Motor neuron (in vitro differentiated cells): ENCODE measurements at regions not wholly inside any gene's neighbourhood (a gene's known extent, or its start where the extent isn't known, plus 50 kb on each side); places are given as distances from the start of the nearest gene placed in this dataset.
A peak's percentile ranks its signal among the peaks of the same experiment; 100 is the strongest.

Experiments used
- ATAC-seq, 8 experiments: fragments of 200-7000 bp; cut with Tn5 transposase; replicated peaks in 6 of 8; 2 replicates each; pipeline ENCODE4 v1.8.0; 2021; ENCODE audit warnings: mild to moderate bottlenecking in 8 of 8, moderate library complexity in 8 of 8
- H3K27ac ChIP-seq, 2 donors: fragments of 250-450 bp; sonication (Bioruptor Pico); 2 replicates each; pipeline ENCODE4 v1.9.0; 2021; ENCODE audit warnings: antibody characterized with exemption in 2 of 2, mild to moderate bottlenecking in 2 of 2, moderate library complexity in 1 of 2
- H3K4me1 ChIP-seq, 2 donors: fragments of 250-450 bp; sonication (Bioruptor Pico); replicated peaks in 1 of 2; 2 replicates each; pipeline ENCODE4 v1.6.1; 2021; ENCODE audit warnings: antibody characterized with exemption in 2 of 2, mild to moderate bottlenecking in 2 of 2, moderate library complexity in 1 of 2
- H3K4me3 ChIP-seq, 5 donors: fragments of 250-450 bp; sonication (Bioruptor Pico); 2 replicates each; pipeline ENCODE4 v1.9.0; 2021; ENCODE audit warnings: antibody characterized with exemption in 5 of 5, mild to moderate bottlenecking in 5 of 5, moderate library complexity in 4 of 5
- WGBS, 10 experiments: fragments of 450-650 bp; shearing (Covaris generic); methylation state at CpG; one replicate each; pipeline ENCODE4 v1.0.0; 2022; 5-methylcytosine and 5-hydroxymethylcytosine counted together
- in situ Hi-C, 9 experiments: fragments of 400-800 bp; cut with MboI; loops; one replicate each; pipeline ENCODE4 v1.15.0; 2021; ENCODE audit warnings: low sequenced_read_pairs in 9 of 9, low pct_unique_long_range_greater_than_20kb in 2 of 9; ENCODE audit not compliant: unreplicated experiment in 9 of 9

GRCh38 chr1:168447871-168448270, 95.9 kb downstream of the XCL2 start:
- no peak overlapping the region for H3K27ac ChIP-seq
- in situ Hi-C loops: loop anchor here in 5 of 9 experiments (10.0 to 25.0 kb wide), 3 partner anchors 114 to 664 kb away; partner anchors contain the start of genes ATP1B1 (in 1 of the 5) and XCL1 (in 1 of the 5)
- H3K4me1 ChIP-seq: no peaks in the 10 kb centered on the region
- no peak overlapping the region for H3K4me3 ChIP-seq
- 0 to 50% (median 21%) methylated on average over 1 of the region's 1 CpG; no CpG with 5 or more reads in 6 of the 10 experiments for WGBS, 10 experiments
- no peak for ATAC-seq

GRCh38 chr1:168446081-168446480, 97.7 kb downstream of the XCL2 start:
- H3K4me3 ChIP-seq: no peak overlapping the region
- no peak for ATAC-seq
- in situ Hi-C loops: loop anchor here in 5 of 9 experiments (10.0 to 25.0 kb wide), 3 partner anchors 116 to 666 kb away; partner anchors contain the start of genes ATP1B1 (in 1 of the 5) and XCL1 (in 1 of the 5)
- no peaks in the 10 kb centered on the region for H3K4me1 ChIP-seq
- H3K27ac ChIP-seq: no peak overlapping the region
- 42 to 88% (median 71%) methylated on average over 3 to 5 of the region's 5 CpGs for WGBS, 10 experiments

- no peak for ATAC-seq
- 52 to 100% (median 78%) methylated on average over 1 to 5 of the region's 5 CpGs; no CpG with 5 or more reads in 2 of the 10 experiments for WGBS, 10 experiments
- no peak overlapping the region for H3K4me3 ChIP-seq
- H3K4me1 ChIP-seq: peaks cover 0 to 7% of the 10 kb centered on the region in 2 donors
- in situ Hi-C loops: loop anchor here in 5 of 9 experiments (10.0 to 25.0 kb wide), 3 partner anchors 118 to 668 kb away; partner anchors contain the start of genes ATP1B1 (in 1 of the 5) and XCL1 (in 1 of the 5)
- H3K27ac ChIP-seq: no peak overlapping the region
Measured at GRCh38 chr1:168443899-168444298, 99.9 kb downstream of the XCL2 start.

- Histone ChIP-seq H3K4me3 (no peak overlapping the region), H3K27ac (no peak overlapping the region), H3K4me1 (peaks cover 0 to 7% of the 10 kb centered on the region in 2 donors)
- WGBS, 10 experiments: 51 to 100% (median 78%) methylated on average over 1 to 3 of the region's 3 CpGs; no CpG with 5 or more reads in 1 of the 10 experiments
- no peak for ATAC-seq
- in situ Hi-C loops: loop anchor here in 5 of 9 experiments (10.0 to 25.0 kb wide), 3 partner anchors 119 to 669 kb away; partner anchors contain the start of genes ATP1B1 (in 1 of the 5) and XCL1 (in 1 of the 5)
Measured at GRCh38 chr1:168443356-168443755, 100.4 kb downstream of the XCL2 start.

GRCh38 chr1:168442931-168443330, 100.9 kb downstream of the XCL2 start:
- in situ Hi-C loops: loop anchor here in 5 of 9 experiments (10.0 to 25.0 kb wide), 3 partner anchors 119 to 669 kb away; partner anchors contain the start of genes ATP1B1 (in 1 of the 5) and XCL1 (in 1 of the 5)
- Histone ChIP-seq H3K4me1 (peaks cover 0 to 7% of the 10 kb centered on the region in 2 donors), H3K4me3 (no peak overlapping the region), H3K27ac (no peak overlapping the region)
- 57 to 92% (median 82%) methylated on average over 1 to 2 of the region's 2 CpGs; no CpG with 5 or more reads in 2 of the 10 experiments for WGBS, 10 experiments
- ATAC-seq: no peak

- no peak overlapping the region for H3K27ac ChIP-seq
- H3K4me1 ChIP-seq: peaks cover 0 to 7% of the 10 kb centered on the region in 2 donors
- 39 to 100% (median 64%) methylated on average over 1 to 3 of the region's 3 CpGs; no CpG with 5 or more reads in 3 of the 10 experiments for WGBS, 10 experiments
- peak in 5 of 8 experiments; percentile 27 to 49 (median 44) for ATAC-seq
- in situ Hi-C loops: loop anchor here in 5 of 9 experiments (10.0 to 25.0 kb wide), 3 partner anchors 121 to 671 kb away; partner anchors contain the start of genes ATP1B1 (in 1 of the 5) and XCL1 (in 1 of the 5)
- no peak overlapping the region for H3K4me3 ChIP-seq
Measured at GRCh38 chr1:168441745-168442144, 102.1 kb downstream of the XCL2 start.

GRCh38 chr1:168439456-168440375, 104.1 kb downstream of the XCL2 start:
- peaks cover 0 to 7% of the 10 kb centered on the region in 2 donors for H3K4me1 ChIP-seq
- peak overlapping the region in 1 of 5 donors; percentile 2 for H3K4me3 ChIP-seq
- in situ Hi-C loops: loop anchor here in 5 of 9 experiments (10.0 to 25.0 kb wide), 3 partner anchors 123 to 673 kb away; partner anchors contain the start of genes ATP1B1 (in 1 of the 5) and XCL1 (in 1 of the 5)
- 17 to 52% (median 35%) methylated on average over 2 to 20 of the region's 20 CpGs for WGBS, 10 experiments
- ATAC-seq: peak; percentile 95 to 100 (median 96)
- H3K27ac ChIP-seq: no peak overlapping the region

GRCh38 chr1:168438626-168439025, 105.2 kb downstream of the XCL2 start:
- WGBS, 10 experiments: 0 to 88% (median 44%) methylated on average over 1 to 3 of the region's 3 CpGs; no CpG with 5 or more reads in 2 of the 10 experiments
- no peak for ATAC-seq
- peaks cover 0 to 7% of the 10 kb centered on the region in 2 donors for H3K4me1 ChIP-seq
- no peak overlapping the region for H3K4me3 ChIP-seq
- in situ Hi-C loops: loop anchor here in 4 of 9 experiments (25.0 kb wide), 2 partner anchors 124 to 674 kb away; partner anchors contain the start of gene ATP1B1 (in 1 of the 4)
- no peak overlapping the region for H3K27ac ChIP-seq

GRCh38 chr1:168437821-168438220, 106.0 kb downstream of the XCL2 start:
- Histone ChIP-seq H3K4me1 (peaks cover 0 to 7% of the 10 kb centered on the region in 2 donors), H3K27ac (no peak overlapping the region), H3K4me3 (no peak overlapping the region)
- ATAC-seq: no peak
- in situ Hi-C loops: loop anchor here in 4 of 9 experiments (25.0 kb wide), 2 partner anchors 124 to 674 kb away; partner anchors contain the start of gene ATP1B1 (in 1 of the 4)
- 60 to 100% (median 100%) methylated on average over 1 to 5 of the region's 6 CpGs; no CpG with 5 or more reads in 3 of the 10 experiments for WGBS, 10 experiments

- Histone ChIP-seq H3K4me1 (peaks cover 0 to under 1% of the 10 kb centered on the region in 2 donors), H3K27ac (no peak overlapping the region), H3K4me3 (no peak overlapping the region)
- in situ Hi-C loops: loop anchor here in 4 of 9 experiments (25.0 kb wide), 2 partner anchors 127 to 677 kb away; partner anchors contain the start of gene ATP1B1 (in 1 of the 4)
- ATAC-seq: no peak
- WGBS, 10 experiments: 80 to 100% (median 94%) methylated on average over 1 to 6 of the region's 6 CpGs; no CpG with 5 or more reads in 5 of the 10 experiments
Measured at GRCh38 chr1:168435439-168435838, 108.4 kb downstream of the XCL2 start.

- in situ Hi-C loops: loop anchor here in 4 of 9 experiments (25.0 kb wide), 2 partner anchors 129 to 679 kb away; partner anchors contain the start of gene ATP1B1 (in 1 of the 4)
- Histone ChIP-seq H3K4me3 (no peak overlapping the region), H3K27ac (no peak overlapping the region), H3K4me1 (peaks cover 5 to 8% of the 10 kb centered on the region in 2 donors)
- 0 to 82% (median 47%) methylated on average over 1 to 2 of the region's 2 CpGs; no CpG with 5 or more reads in 2 of the 10 experiments for WGBS, 10 experiments
- ATAC-seq: no peak
Measured at GRCh38 chr1:168433238-168433637, 110.6 kb downstream of the XCL2 start.

- H3K4me1 ChIP-seq: peaks cover 15 to 18% of the 10 kb centered on the region in 2 donors
- H3K27ac ChIP-seq: no peak overlapping the region
- in situ Hi-C loops: loop anchor here in 4 of 9 experiments (25.0 kb wide), 2 partner anchors 130 to 680 kb away; partner anchors contain the start of gene ATP1B1 (in 1 of the 4)
- no peak overlapping the region for H3K4me3 ChIP-seq
- ATAC-seq: no peak
Measured at GRCh38 chr1:168431882-168432281, 111.9 kb downstream of the XCL2 start.
